Body of pancreas (tissue), 4 donors: ENCODE measurements at regions not wholly inside any gene's neighbourhood (a gene's known extent, or its start where the extent isn't known, plus 50 kb on each side); places are given as distances from the start of the nearest gene placed in this dataset.

Experiments
- ATAC-seq: fragments of 150-250 bp; one replicate; pipeline ENCODE4 v1.9.1; 2016
- DNase-seq, 4 donors: peaks; one replicate each; pipeline ENCODE4 v3.0.0-alpha.2; 2019
- H3K27ac ChIP-seq, 4 donors: fragments of 200-600 bp; sonication (generic); 1 replicate in 3 of 4; 2 replicates in 1 of 4; pipeline versions ENCODE4 v1.5.1 to v1.6.1; 2016 to 2019; ENCODE audit warnings: mild to moderate bottlenecking in 1 of 4, mixed read lengths in 1 of 4, moderate library complexity in 1 of 4
- H3K27me3 ChIP-seq, 2 donors: fragments of 200-600 bp; sonication (generic); one replicate each; pipeline ENCODE4 v1.6.0; 2016; ENCODE audit warnings: mild to moderate bottlenecking in 1 of 2
- H3K36me3 ChIP-seq, 2 donors: fragments of 200-600 bp; sonication (generic); replicated peaks in 1 of 2; 2 replicates each; pipeline ENCODE4 v1.5.1; 2016; ENCODE audit warnings: low read depth in 2 of 2; ENCODE audit not compliant: insufficient read depth in 1 of 2
- H3K4me1 ChIP-seq: fragments of 200-600 bp; sonication (generic); one replicate; pipeline ENCODE4 v1.6.0; 2016
- H3K4me3 ChIP-seq, 2 donors: fragments of 200-600 bp; sonication (generic); 1 replicate in 1 of 2; 2 replicates in 1 of 2; pipeline ENCODE4 v1.5.1; 2016 to 2019
- H3K9me3 ChIP-seq, 3 donors: fragments of 200-600 bp; sonication (generic); 1 replicate in 2 of 3; 2 replicates in 1 of 3; pipeline ENCODE4 v1.5.1; 2016
- CTCF ChIP-seq, 7 experiments: fragments of 450-650 bp in 4 of 7; fragments of 200-600 bp in 3 of 7; sonication (generic) in 3 of 7; IDR thresholded peaks; one replicate each; pipeline ENCODE4 v1.5.1; 2016 to 2019; ENCODE audit warnings: antibody characterized with exemption in 7 of 7
- POLR2A ChIP-seq, 3 donors: fragments of 450-650 bp; IDR thresholded peaks; one replicate each; pipeline ENCODE4 v1.6.1; 2016; ENCODE audit warnings: antibody characterized with exemption in 3 of 3, mild to moderate bottlenecking in 2 of 3
- WGBS, 2 donors: methylation state at CpG; one replicate each; pipeline ENCODE4 v1.1.5; 2017; 5-methylcytosine and 5-hydroxymethylcytosine counted together
- intact Hi-C: fragments of 100-400 bp; cut with DNase I; formaldehyde crosslinking; loops from one replicate; pipeline ENCODE4 v1.15.1; 2023

GRCh38 chr4:127103681-127104115 is 529.1 kb upstream of the INTU start:
- no peak overlapping the region for H3K27ac ChIP-seq

GRCh38 chr4:127113844-127114362 is 518.9 kb upstream of the INTU start:
- no peak for ATAC-seq

More at GRCh38 chr4:127103681-127104115, 529.1 kb upstream of the INTU start:
- ATAC-seq (no peak), DNase-seq (no peak)
- Histone ChIP-seq H3K36me3 (no peaks in the 10 kb centered on the region), H3K27me3 (no peaks in the 10 kb centered on the region), H3K4me1 (no peaks in the 10 kb centered on the region), H3K4me3 (no peak overlapping the region), H3K9me3 (no peaks in the 10 kb centered on the region)
- no peak for TF ChIP-seq POLR2A (IDR thresholded peaks at IDR 0.05)
- no peak for TF ChIP-seq CTCF (IDR thresholded peaks at IDR 0.05)
- intact Hi-C loops, result no loop called here
- 27% methylated on average over 3 of the region's 3 CpGs for WGBS, 2 donors

GRCh38 chr4:127118681-127119080 is 514.1 kb upstream of the INTU start:
- ATAC-seq, result no peak
- no peak overlapping the region for H3K27ac ChIP-seq
- no peak for TF ChIP-seq POLR2A (IDR thresholded peaks at IDR 0.05)
- TF ChIP-seq CTCF (IDR thresholded peaks at IDR 0.05), result no peak

More at GRCh38 chr4:127113844-127114362, 518.9 kb upstream of the INTU start:
- no peaks in the 10 kb centered on the region for H3K36me3 ChIP-seq
- intact Hi-C loops, result no loop called here
- no peaks in the 10 kb centered on the region for H3K9me3 ChIP-seq
- no peak overlapping the region for H3K4me3 ChIP-seq
- H3K27me3 ChIP-seq, result no peaks in the 10 kb centered on the region
- TF ChIP-seq POLR2A (IDR thresholded peaks at IDR 0.05) (no peak), CTCF (IDR thresholded peaks at IDR 0.05) (no peak)
- H3K27ac ChIP-seq, result no peak overlapping the region
- no peaks in the 10 kb centered on the region for H3K4me1 ChIP-seq
- no peak for DNase-seq

GRCh38 chr4:127120441-127121090 is 512.2 kb upstream of the INTU start:
- Histone ChIP-seq H3K4me3 (no peak overlapping the region), H3K27ac (no peak overlapping the region), H3K9me3 (no peaks in the 10 kb centered on the region), H3K4me1 (no peaks in the 10 kb centered on the region), H3K27me3 (no peaks in the 10 kb centered on the region), H3K36me3 (no peaks in the 10 kb centered on the region)
- no peak for ATAC-seq
- TF ChIP-seq POLR2A (IDR thresholded peaks at IDR 0.05) (no peak), CTCF (IDR thresholded peaks at IDR 0.05) (no peak)
- DNase-seq, result no peak
- 61 to 73% methylated on average over 11 of the region's 11 CpGs for WGBS, 2 donors
- intact Hi-C loops, result no loop called here

More at GRCh38 chr4:127118681-127119080, 514.1 kb upstream of the INTU start:
- Histone ChIP-seq H3K4me1 (no peaks in the 10 kb centered on the region), H3K36me3 (no peaks in the 10 kb centered on the region), H3K4me3 (no peak overlapping the region), H3K27me3 (no peaks in the 10 kb centered on the region), H3K9me3 (no peaks in the 10 kb centered on the region)
- WGBS, 2 donors, result 33 to 44% methylated on average over 3 of the region's 3 CpGs
- intact Hi-C loops, result no loop called here
- no peak for DNase-seq

GRCh38 chr4:127124919-127125318 is 507.8 kb upstream of the INTU start:
- ATAC-seq (no peak), DNase-seq (no peak)
- no peaks in the 10 kb centered on the region for H3K36me3 ChIP-seq
- 49 to 63% methylated on average over 2 of the region's 2 CpGs for WGBS, 2 donors
- no peaks in the 10 kb centered on the region for H3K9me3 ChIP-seq
- intact Hi-C loops, result no loop called here
- no peak overlapping the region for H3K27ac ChIP-seq
- no peaks in the 10 kb centered on the region for H3K4me1 ChIP-seq
- no peak overlapping the region for H3K4me3 ChIP-seq
- H3K27me3 ChIP-seq, result no peaks in the 10 kb centered on the region
- TF ChIP-seq POLR2A (IDR thresholded peaks at IDR 0.05), result no peak
- no peak for TF ChIP-seq CTCF (IDR thresholded peaks at IDR 0.05)
